ENCODE measurements at regions not wholly inside any gene's neighbourhood (a gene's known extent, or its start where the extent isn't known, plus 50 kb on each side); places are given as distances from the start of the nearest gene placed in this dataset.

- DNase-seq, result no peak
Observed at GRCh38 chr3:70374179-70374578, 61.7 kb upstream of the MDFIC2 start.

Measured in right lung (tissue), 2 donors.